ENCODE measurements at regions not wholly inside any gene's neighbourhood (a gene's known extent, or its start where the extent isn't known, plus 50 kb on each side); places are given as distances from the start of the nearest gene placed in this dataset.

DNA sequence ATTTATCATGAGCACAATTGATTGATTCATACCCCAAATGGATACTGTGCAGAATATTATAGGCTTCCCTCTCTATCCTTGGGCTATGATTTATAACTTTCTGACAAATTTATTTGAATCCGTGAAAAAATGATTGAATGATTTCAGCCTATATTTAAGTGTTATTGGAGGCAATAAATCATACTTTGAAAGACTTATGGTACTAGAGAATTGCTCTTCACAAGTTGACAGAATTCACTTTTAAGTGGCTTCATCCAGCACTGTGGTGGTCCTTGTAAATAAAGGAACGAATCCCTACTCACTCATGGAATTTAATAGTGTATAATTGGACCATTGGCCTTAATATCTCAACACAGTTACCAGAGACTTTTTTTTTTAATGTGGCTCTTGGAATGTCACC is 174.8 kb upstream of the TLL1 start:
- no peaks in the 10 kb centered on the region for H3K36me3 ChIP-seq (replicated peaks in 1 of 2; ENCODE audit: control insufficient read depth in 1 of 2, insufficient read depth in 2 of 2, low read length in 2 of 2)
- intact Hi-C loops (cut with micrococcal nuclease) = no loop called here
- H3K27me3 ChIP-seq (ENCODE audit: control insufficient read depth in 2 of 2, insufficient read depth in 2 of 2, low read length in 2 of 2) = no peaks in the 10 kb centered on the region
- no CpG with 5 or more reads among the region's 2 CpGs for WGBS (ENCODE audit: insufficient coverage)
- Mint-ChIP-seq H3K9me3 (peaks cover 0 to 1% (median 0%) of the 10 kb centered on the region in 7 donors), H3K4me3 (no peak overlapping the region), H3K36me3 (no peaks in the 10 kb centered on the region), H3K27me3 (ENCODE audit: low read depth in 3 of 3) (peaks cover 0 to 2% (median 0%) of the 10 kb centered on the region in 3 donors), H3K27ac (no peak overlapping the region), H3K4me1 (no peaks in the 10 kb centered on the region)
- no peaks in the 10 kb centered on the region for H4K20me1 ChIP-seq (ENCODE audit: insufficient read depth, low read length)
- no peaks in the 10 kb centered on the region for H3K79me2 ChIP-seq (ENCODE audit: insufficient read depth, low read length)
- no peak overlapping the region for H3K9ac ChIP-seq (ENCODE audit: insufficient read depth, low read length, poor library complexity, severe bottlenecking)
- no peak overlapping the region for H2AFZ ChIP-seq (ENCODE audit: insufficient read depth, low read depth, low read length, poor library complexity, severe bottlenecking)
- H3K4me3 ChIP-seq (replicated peaks in 1 of 3; ENCODE audit: low read depth in 2 of 3, low read length in 3 of 3) = no peak overlapping the region
- no peaks in the 10 kb centered on the region for H3K9me3 ChIP-seq (replicated peaks in 1 of 2; ENCODE audit: control insufficient read depth in 1 of 2, insufficient read depth in 1 of 2, low read length in 2 of 2)
- H3K4me1 ChIP-seq (ENCODE audit: control insufficient read depth in 1 of 2, insufficient read depth in 2 of 2, low read length in 2 of 2) = no peaks in the 10 kb centered on the region
- TF ChIP-seq, protein P1, sequence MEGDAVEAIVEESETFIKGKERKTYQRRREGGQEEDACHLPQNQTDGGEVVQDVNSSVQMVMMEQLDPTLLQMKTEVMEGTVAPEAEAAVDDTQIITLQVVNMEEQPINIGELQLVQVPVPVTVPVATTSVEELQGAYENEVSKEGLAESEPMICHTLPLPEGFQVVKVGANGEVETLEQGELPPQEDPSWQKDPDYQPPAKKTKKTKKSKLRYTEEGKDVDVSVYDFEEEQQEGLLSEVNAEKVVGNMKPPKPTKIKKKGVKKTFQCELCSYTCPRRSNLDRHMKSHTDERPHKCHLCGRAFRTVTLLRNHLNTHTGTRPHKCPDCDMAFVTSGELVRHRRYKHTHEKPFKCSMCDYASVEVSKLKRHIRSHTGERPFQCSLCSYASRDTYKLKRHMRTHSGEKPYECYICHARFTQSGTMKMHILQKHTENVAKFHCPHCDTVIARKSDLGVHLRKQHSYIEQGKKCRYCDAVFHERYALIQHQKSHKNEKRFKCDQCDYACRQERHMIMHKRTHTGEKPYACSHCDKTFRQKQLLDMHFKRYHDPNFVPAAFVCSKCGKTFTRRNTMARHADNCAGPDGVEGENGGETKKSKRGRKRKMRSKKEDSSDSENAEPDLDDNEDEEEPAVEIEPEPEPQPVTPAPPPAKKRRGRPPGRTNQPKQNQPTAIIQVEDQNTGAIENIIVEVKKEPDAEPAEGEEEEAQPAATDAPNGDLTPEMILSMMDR (IDR thresholded peaks at IDR 0.05) = no peak
- no peak for DNase-seq
- no peak overlapping the region for H3K27ac ChIP-seq (ENCODE audit: low read depth in 1 of 2, low read length in 2 of 2)
- no peak overlapping the region for H3K4me2 ChIP-seq (replicated peaks; ENCODE audit: extremely low read depth, low read length, poor library complexity, severe bottlenecking)

DNA sequence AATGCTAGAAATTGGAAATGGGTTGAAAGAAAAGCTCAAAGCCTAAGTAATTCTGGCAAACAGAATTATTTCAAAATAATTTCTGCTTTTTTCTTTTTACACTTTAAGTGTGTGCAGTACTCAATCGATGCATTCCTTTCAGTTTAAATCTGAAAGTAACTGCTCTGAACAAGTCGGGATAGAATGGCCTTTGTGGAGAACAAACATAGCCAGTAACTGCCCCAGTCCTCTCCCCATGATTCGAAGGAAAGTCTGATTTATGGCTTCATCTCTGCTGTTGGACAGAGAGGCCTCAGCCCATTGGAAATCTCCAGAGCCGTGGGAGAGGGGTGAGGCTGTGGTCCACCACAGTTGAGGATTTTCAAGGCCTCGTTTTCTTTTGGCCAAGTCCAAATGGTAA is 174.0 kb upstream of the TLL1 start:
- H3K9ac ChIP-seq (ENCODE audit: insufficient read depth, low read length, poor library complexity, severe bottlenecking) = no peak overlapping the region
- H2AFZ ChIP-seq (ENCODE audit: insufficient read depth, low read depth, low read length, poor library complexity, severe bottlenecking) = no peak overlapping the region
- H4K20me1 ChIP-seq (ENCODE audit: insufficient read depth, low read length) = no peaks in the 10 kb centered on the region
- no peaks in the 10 kb centered on the region for H3K4me1 ChIP-seq (ENCODE audit: control insufficient read depth in 1 of 2, insufficient read depth in 2 of 2, low read length in 2 of 2)
- no peak overlapping the region for H3K4me3 ChIP-seq (replicated peaks in 1 of 3; ENCODE audit: low read depth in 2 of 3, low read length in 3 of 3)
- no peaks in the 10 kb centered on the region for H3K36me3 ChIP-seq (replicated peaks in 1 of 2; ENCODE audit: control insufficient read depth in 1 of 2, insufficient read depth in 2 of 2, low read length in 2 of 2)
- Mint-ChIP-seq H3K27ac (no peak overlapping the region), H3K4me3 (no peak overlapping the region), H3K9me3 (peaks cover 0 to 2% (median 1%) of the 10 kb centered on the region in 7 donors), H3K4me1 (no peaks in the 10 kb centered on the region), H3K36me3 (no peaks in the 10 kb centered on the region), H3K27me3 (ENCODE audit: low read depth in 3 of 3) (peaks cover 0 to 2% (median 0%) of the 10 kb centered on the region in 3 donors)
- TF ChIP-seq, protein P1 (IDR thresholded peaks at IDR 0.05) = no peak
- no peak overlapping the region for H3K4me2 ChIP-seq (replicated peaks; ENCODE audit: extremely low read depth, low read length, poor library complexity, severe bottlenecking)
- DNase-seq = no peak
- no peaks in the 10 kb centered on the region for H3K79me2 ChIP-seq (ENCODE audit: insufficient read depth, low read length)
- no peak overlapping the region for H3K27ac ChIP-seq (ENCODE audit: low read depth in 1 of 2, low read length in 2 of 2)
- H3K27me3 ChIP-seq (ENCODE audit: control insufficient read depth in 2 of 2, insufficient read depth in 2 of 2, low read length in 2 of 2) = no peaks in the 10 kb centered on the region
- no peaks in the 10 kb centered on the region for H3K9me3 ChIP-seq (replicated peaks in 1 of 2; ENCODE audit: control insufficient read depth in 1 of 2, insufficient read depth in 1 of 2, low read length in 2 of 2)
- intact Hi-C loops (cut with micrococcal nuclease) = no loop called here
- 89% methylated on average over 4 of the region's 5 CpGs for WGBS (ENCODE audit: insufficient coverage)

Measured in CD14-positive monocyte (primary cell).